ENCODE measurements at regions not wholly inside any gene's neighbourhood (a gene's known extent, or its start where the extent isn't known, plus 50 kb on each side); places are given as distances from the start of the nearest gene placed in this dataset.

DNA sequence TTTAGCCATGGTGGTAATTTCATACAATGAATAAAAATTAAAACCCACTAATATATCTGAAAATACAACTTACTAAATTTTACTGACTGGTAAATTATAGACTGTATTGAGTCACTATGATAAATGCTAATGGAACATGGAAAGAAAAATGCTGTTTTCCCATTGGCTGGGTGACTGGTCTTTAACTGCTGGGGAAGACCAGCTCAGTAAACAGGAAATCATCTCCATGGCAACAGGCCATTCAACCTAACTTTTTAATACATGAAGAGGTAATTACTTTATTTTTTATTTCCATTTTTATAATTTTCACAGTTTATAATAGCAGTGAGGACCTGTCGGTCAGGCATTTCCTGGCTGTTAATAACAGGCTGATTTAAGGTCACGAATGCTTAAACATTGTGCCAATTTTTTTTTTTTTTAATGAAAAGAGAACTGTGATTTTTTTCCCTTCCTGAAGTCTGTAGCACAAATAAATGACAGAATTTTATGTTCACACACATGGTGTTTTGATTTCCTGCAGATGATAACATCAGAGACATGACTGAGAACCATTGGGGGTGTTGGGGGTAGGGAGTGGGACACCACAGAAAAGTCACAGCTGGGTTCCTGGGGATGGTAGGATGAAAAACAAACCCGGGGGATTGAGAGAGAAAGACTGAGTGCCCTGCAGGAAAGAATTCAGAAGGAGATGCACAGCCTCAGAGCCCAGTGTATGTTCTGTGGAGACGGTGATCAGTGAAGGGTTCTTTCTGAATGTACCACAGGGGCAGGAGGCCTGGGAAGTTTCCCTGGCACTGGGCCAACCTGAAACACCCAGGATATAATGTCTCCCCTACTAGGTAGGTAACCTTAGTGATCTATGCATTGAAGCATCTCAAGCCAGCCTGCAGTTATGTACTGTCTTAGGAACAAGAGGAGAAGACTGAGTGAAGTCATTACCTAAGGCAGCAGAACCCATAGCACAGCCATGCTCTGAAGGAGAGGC lies 297.1 kb downstream of the COG6 start:
- Histone ChIP-seq H3K36me3 (ENCODE audit: control insufficient read depth, insufficient read depth, low read length) (no peaks in the 10 kb centered on the region), H3K27me3 (ENCODE audit: control insufficient read depth, insufficient read depth, low read length) (no peaks in the 10 kb centered on the region), H3K4me1 (ENCODE audit: control insufficient read depth, insufficient read depth, low read length) (no peaks in the 10 kb centered on the region), H3K9me3 (ENCODE audit: control insufficient read depth, low read length) (no peaks in the 10 kb centered on the region), H3K9ac (ENCODE audit: low read length) (no peak overlapping the region), H3K4me3 (ENCODE audit: low read length) (no peak overlapping the region)

DNA sequence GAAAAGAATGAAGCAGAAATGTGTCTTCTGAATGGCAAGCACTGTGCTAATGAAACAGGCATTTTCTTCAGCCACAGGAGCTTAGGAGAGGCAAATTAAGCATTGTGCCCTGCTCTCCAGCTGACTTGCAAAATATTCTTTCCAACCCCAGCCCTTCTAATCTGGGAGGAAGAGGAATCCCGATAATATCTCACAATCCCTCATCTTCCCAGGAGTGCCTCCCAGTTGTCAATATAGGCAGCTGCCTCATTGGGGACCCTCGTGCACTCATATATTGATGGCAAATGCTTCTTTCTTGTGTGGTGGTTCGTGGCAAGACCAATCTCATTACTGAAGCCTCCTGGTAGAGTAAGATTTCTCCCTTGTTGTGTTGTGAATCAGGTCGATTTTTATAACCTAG lies 299.0 kb downstream of the COG6 start:
- Histone ChIP-seq H3K27me3 (ENCODE audit: control insufficient read depth, insufficient read depth, low read length) (no peaks in the 10 kb centered on the region), H3K9me3 (ENCODE audit: control insufficient read depth, low read length) (no peaks in the 10 kb centered on the region), H3K9ac (ENCODE audit: low read length) (no peak overlapping the region), H3K36me3 (ENCODE audit: control insufficient read depth, insufficient read depth, low read length) (no peaks in the 10 kb centered on the region), H3K4me1 (ENCODE audit: control insufficient read depth, insufficient read depth, low read length) (no peaks in the 10 kb centered on the region), H3K4me3 (ENCODE audit: low read length) (no peak overlapping the region)

DNA sequence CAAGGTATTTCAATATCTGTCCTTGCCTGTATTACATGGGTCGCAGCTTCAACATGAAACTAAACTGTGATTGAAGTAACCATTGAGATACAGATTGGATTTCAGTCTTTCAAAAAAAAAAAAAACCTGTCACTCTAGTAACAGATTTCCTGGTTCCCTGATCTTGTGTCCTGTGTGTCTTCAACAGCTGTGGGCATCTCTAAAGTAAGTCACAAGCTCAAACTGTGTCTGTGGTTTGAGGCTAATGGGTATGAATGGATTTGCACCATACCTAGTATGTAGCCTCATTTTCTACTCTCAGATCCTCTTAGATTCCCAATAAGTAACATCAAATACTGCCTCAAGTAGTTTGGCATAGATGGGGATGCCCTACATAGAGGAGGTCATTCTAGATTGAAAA lies 300.1 kb downstream of the COG6 start:
- Histone ChIP-seq H3K4me3 (ENCODE audit: low read length) (no peak overlapping the region), H3K9ac (ENCODE audit: low read length) (no peak overlapping the region), H3K36me3 (ENCODE audit: control insufficient read depth, insufficient read depth, low read length) (no peaks in the 10 kb centered on the region), H3K27me3 (ENCODE audit: control insufficient read depth, insufficient read depth, low read length) (no peaks in the 10 kb centered on the region), H3K4me1 (ENCODE audit: control insufficient read depth, insufficient read depth, low read length) (no peaks in the 10 kb centered on the region), H3K9me3 (ENCODE audit: control insufficient read depth, low read length) (no peaks in the 10 kb centered on the region)

GRCh38 chr13:39956036-39956435 lies 300.6 kb downstream of the COG6 start:
- Histone ChIP-seq H3K4me1 (ENCODE audit: control insufficient read depth, insufficient read depth, low read length) (no peaks in the 10 kb centered on the region), H3K9me3 (ENCODE audit: control insufficient read depth, low read length) (no peaks in the 10 kb centered on the region), H3K9ac (ENCODE audit: low read length) (no peak overlapping the region), H3K27me3 (ENCODE audit: control insufficient read depth, insufficient read depth, low read length) (no peaks in the 10 kb centered on the region), H3K4me3 (ENCODE audit: low read length) (no peak overlapping the region), H3K36me3 (ENCODE audit: control insufficient read depth, insufficient read depth, low read length) (no peaks in the 10 kb centered on the region)

- H3K4me3 ChIP-seq (ENCODE audit: low read length): no peak overlapping the region
- no peaks in the 10 kb centered on the region for H3K36me3 ChIP-seq (ENCODE audit: control insufficient read depth, insufficient read depth, low read length)
- no peaks in the 10 kb centered on the region for H3K4me1 ChIP-seq (ENCODE audit: control insufficient read depth, insufficient read depth, low read length)
- H3K9me3 ChIP-seq (ENCODE audit: control insufficient read depth, low read length): no peaks in the 10 kb centered on the region
- no peaks in the 10 kb centered on the region for H3K27me3 ChIP-seq (ENCODE audit: control insufficient read depth, insufficient read depth, low read length)
- no peak overlapping the region for H3K9ac ChIP-seq (ENCODE audit: low read length)
Measured at GRCh38 chr13:39957868-39958677, 302.6 kb downstream of the COG6 start.

DNA sequence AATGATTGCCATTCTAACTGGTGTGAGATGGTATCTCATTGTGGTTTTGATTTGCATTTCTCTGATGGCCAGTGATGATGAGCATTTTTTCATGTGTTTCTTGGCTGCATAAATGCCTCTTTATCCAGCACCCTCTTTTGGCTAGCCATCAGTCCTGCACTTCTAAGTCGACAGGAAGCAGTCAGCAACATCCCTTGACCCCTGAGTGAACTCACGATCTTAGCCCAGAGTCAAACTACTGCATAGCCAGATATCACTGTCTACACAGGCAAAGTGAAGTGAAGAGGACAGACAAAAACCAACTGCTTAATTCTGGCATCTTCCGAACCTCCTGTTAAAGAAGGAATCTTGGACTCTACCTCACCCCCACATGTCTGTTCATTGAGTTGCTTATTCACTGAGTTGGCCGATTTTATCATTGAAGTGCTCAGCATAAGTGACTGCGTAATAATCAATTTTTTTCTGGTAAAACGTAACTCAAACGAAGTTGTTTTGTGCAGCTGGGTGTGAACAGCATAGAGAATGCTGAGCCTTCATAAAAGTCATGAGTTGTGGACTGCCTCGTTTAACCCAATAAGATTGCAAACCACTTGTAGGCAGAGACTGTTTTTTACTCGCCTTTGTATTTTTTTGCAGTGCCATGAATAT lies 304.2 kb downstream of the COG6 start:
- H3K9ac ChIP-seq (ENCODE audit: low read length): no peak overlapping the region
- H3K4me3 ChIP-seq (ENCODE audit: low read length): no peak overlapping the region
- H3K9me3 ChIP-seq (ENCODE audit: control insufficient read depth, low read length): no peaks in the 10 kb centered on the region

GRCh38 chr13:39960191-39960590 lies 304.7 kb downstream of the COG6 start:
- Histone ChIP-seq H3K27me3 (ENCODE audit: control insufficient read depth, insufficient read depth, low read length) (no peaks in the 10 kb centered on the region), H3K36me3 (ENCODE audit: control insufficient read depth, insufficient read depth, low read length) (no peaks in the 10 kb centered on the region), H3K9me3 (ENCODE audit: control insufficient read depth, low read length) (no peaks in the 10 kb centered on the region), H3K4me3 (ENCODE audit: low read length) (no peak overlapping the region), H3K9ac (ENCODE audit: low read length) (no peak overlapping the region), H3K4me1 (ENCODE audit: control insufficient read depth, insufficient read depth, low read length) (no peaks in the 10 kb centered on the region)

More for the DNA sequence above, 304.2 kb downstream of the COG6 start:
- no peaks in the 10 kb centered on the region for H3K36me3 ChIP-seq (ENCODE audit: control insufficient read depth, insufficient read depth, low read length)
- no peaks in the 10 kb centered on the region for H3K27me3 ChIP-seq (ENCODE audit: control insufficient read depth, insufficient read depth, low read length)
- no peaks in the 10 kb centered on the region for H3K4me1 ChIP-seq (ENCODE audit: control insufficient read depth, insufficient read depth, low read length)

- H3K36me3 ChIP-seq (ENCODE audit: control insufficient read depth, insufficient read depth, low read length): no peaks in the 10 kb centered on the region
- no peaks in the 10 kb centered on the region for H3K4me1 ChIP-seq (ENCODE audit: control insufficient read depth, insufficient read depth, low read length)
- H3K9ac ChIP-seq (ENCODE audit: low read length): no peak overlapping the region
- no peaks in the 10 kb centered on the region for H3K27me3 ChIP-seq (ENCODE audit: control insufficient read depth, insufficient read depth, low read length)
- no peaks in the 10 kb centered on the region for H3K9me3 ChIP-seq (ENCODE audit: control insufficient read depth, low read length)
- H3K4me3 ChIP-seq (ENCODE audit: low read length): no peak overlapping the region
Measured at GRCh38 chr13:39961036-39961435, 305.6 kb downstream of the COG6 start.

DNA sequence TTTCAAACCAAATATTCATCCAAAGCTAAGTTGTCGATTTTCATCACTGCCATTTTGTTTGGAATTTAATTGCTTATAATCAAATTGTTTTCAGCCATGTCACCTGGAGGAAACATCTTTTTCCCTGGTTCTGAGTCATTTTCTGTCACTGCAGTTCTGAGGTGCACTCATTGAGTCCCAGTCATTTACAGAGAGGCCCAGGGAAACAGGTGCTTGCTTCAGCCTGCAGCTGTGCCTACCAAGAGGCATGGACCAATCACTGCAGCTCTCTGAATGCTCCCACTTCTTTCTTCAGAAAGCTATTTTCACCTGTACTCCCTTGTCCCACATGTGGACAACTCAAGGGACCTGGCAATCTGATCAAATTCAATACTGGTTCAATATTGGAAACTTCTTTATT lies 308.1 kb downstream of the COG6 start:
- H3K9ac ChIP-seq (ENCODE audit: low read length): no peak overlapping the region
- no peaks in the 10 kb centered on the region for H3K9me3 ChIP-seq (ENCODE audit: control insufficient read depth, low read length)
- no peaks in the 10 kb centered on the region for H3K27me3 ChIP-seq (ENCODE audit: control insufficient read depth, insufficient read depth, low read length)
- H3K4me3 ChIP-seq (ENCODE audit: low read length): no peak overlapping the region
- H3K4me1 ChIP-seq (ENCODE audit: control insufficient read depth, insufficient read depth, low read length): no peaks in the 10 kb centered on the region
- no peaks in the 10 kb centered on the region for H3K36me3 ChIP-seq (ENCODE audit: control insufficient read depth, insufficient read depth, low read length)

DNA sequence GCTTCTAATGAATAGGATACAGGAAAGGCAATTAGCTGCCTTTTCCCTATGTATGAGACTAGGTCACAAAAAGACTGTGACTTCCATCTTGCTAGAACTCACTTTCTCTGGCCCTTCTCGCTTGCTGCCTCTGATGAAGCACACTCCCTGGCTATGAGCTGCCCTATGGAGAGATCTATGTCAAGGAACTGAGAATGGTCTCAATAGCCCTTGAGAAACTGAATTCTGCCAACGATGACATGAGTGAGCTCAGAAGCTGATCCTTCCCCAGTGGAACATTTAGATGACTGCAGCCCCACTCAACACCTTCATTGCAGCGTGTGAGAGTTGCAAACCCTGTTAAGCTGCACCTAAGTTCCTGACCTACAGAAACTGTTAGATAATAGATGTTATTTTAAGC lies 309.8 kb downstream of the COG6 start:
- Histone ChIP-seq H3K4me3 (ENCODE audit: low read length) (no peak overlapping the region), H3K4me1 (ENCODE audit: control insufficient read depth, insufficient read depth, low read length) (no peaks in the 10 kb centered on the region), H3K9me3 (ENCODE audit: control insufficient read depth, low read length) (no peaks in the 10 kb centered on the region), H3K36me3 (ENCODE audit: control insufficient read depth, insufficient read depth, low read length) (no peaks in the 10 kb centered on the region), H3K9ac (ENCODE audit: low read length) (no peak overlapping the region), H3K27me3 (ENCODE audit: control insufficient read depth, insufficient read depth, low read length) (no peaks in the 10 kb centered on the region)

GRCh38 chr13:39967199-39967959 lies 311.9 kb downstream of the COG6 start:
- no peaks in the 10 kb centered on the region for H3K36me3 ChIP-seq (ENCODE audit: control insufficient read depth, insufficient read depth, low read length)

More at GRCh38 chr13:39967199-39967959, 311.9 kb downstream of the COG6 start:
- Histone ChIP-seq H3K4me3 (ENCODE audit: low read length) (no peak overlapping the region), H3K9ac (ENCODE audit: low read length) (no peak overlapping the region), H3K27me3 (ENCODE audit: control insufficient read depth, insufficient read depth, low read length) (no peaks in the 10 kb centered on the region), H3K4me1 (ENCODE audit: control insufficient read depth, insufficient read depth, low read length) (no peaks in the 10 kb centered on the region), H3K9me3 (ENCODE audit: control insufficient read depth, low read length) (no peaks in the 10 kb centered on the region)
